PC-9 (cell line): ENCODE measurements at regions not wholly inside any gene's neighbourhood (a gene's known extent, or its start where the extent isn't known, plus 50 kb on each side); places are given as distances from the start of the nearest gene placed in this dataset.

Experiments used
- EZH2 ChIP-seq: fragments of 200-600 bp; sonication (generic); IDR thresholded peaks from 2 replicates; pipeline ENCODE4 v1.8.0; 2017; ENCODE audit warnings: antibody characterized with exemption, low read depth
- TF ChIP-seq, protein P1 (sequence below): fragments of 200-600 bp; sonication (generic); conservative IDR thresholded peaks from 2 replicates; pipeline ENCODE4 v1.6.1; 2017; ENCODE audit warnings: mixed run types, antibody characterized with exemption, mild to moderate bottlenecking, moderate library complexity

GRCh38 chr18:60649842-60650536 is 277.4 kb upstream of the MC4R start:
- TF ChIP-seq EZH2 = no peak
- TF ChIP-seq, protein P1, sequence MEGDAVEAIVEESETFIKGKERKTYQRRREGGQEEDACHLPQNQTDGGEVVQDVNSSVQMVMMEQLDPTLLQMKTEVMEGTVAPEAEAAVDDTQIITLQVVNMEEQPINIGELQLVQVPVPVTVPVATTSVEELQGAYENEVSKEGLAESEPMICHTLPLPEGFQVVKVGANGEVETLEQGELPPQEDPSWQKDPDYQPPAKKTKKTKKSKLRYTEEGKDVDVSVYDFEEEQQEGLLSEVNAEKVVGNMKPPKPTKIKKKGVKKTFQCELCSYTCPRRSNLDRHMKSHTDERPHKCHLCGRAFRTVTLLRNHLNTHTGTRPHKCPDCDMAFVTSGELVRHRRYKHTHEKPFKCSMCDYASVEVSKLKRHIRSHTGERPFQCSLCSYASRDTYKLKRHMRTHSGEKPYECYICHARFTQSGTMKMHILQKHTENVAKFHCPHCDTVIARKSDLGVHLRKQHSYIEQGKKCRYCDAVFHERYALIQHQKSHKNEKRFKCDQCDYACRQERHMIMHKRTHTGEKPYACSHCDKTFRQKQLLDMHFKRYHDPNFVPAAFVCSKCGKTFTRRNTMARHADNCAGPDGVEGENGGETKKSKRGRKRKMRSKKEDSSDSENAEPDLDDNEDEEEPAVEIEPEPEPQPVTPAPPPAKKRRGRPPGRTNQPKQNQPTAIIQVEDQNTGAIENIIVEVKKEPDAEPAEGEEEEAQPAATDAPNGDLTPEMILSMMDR = no peak
